GM19397 (cell line): ENCODE measurements at regions not wholly inside any gene's neighbourhood (a gene's known extent, or its start where the extent isn't known, plus 50 kb on each side); places are given as distances from the start of the nearest gene placed in this dataset.
"Not testable (repeated sequence)": the region's sequence is repeated elsewhere in the genome, so short reads cannot be mapped to it uniquely, and the experiment has no call there.

Source experiments
- ATAC-seq: cut with Tn5 transposase; IDR thresholded peaks from one replicate; pipeline ENCODE4 v1.9.1; 2021; ENCODE audit warnings: mild to moderate bottlenecking, moderate library complexity; ENCODE audit not compliant: unreplicated experiment

- no peak for ATAC-seq
Measured at GRCh38 chr5:34436761-34437501, 219.2 kb upstream of the RAI14 start.

GRCh38 chr5:34439601-34440000 lies 216.5 kb upstream of the RAI14 start:
- ATAC-seq: no peak

GRCh38 chr5:34441767-34442166 lies 214.4 kb upstream of the RAI14 start:
- not testable (repeated sequence) for ATAC-seq

GRCh38 chr5:34447424-34447823 lies 208.7 kb upstream of the RAI14 start:
- ATAC-seq: no peak

GRCh38 chr5:34449639-34450038 lies 206.5 kb upstream of the RAI14 start:
- ATAC-seq: no peak

GRCh38 chr5:34450338-34450737 lies 205.8 kb upstream of the RAI14 start:
- no peak for ATAC-seq

GRCh38 chr5:34452170-34452828 lies 203.8 kb upstream of the RAI14 start:
- no peak for ATAC-seq

GRCh38 chr5:34455098-34455497 lies 201.0 kb upstream of the RAI14 start:
- ATAC-seq: no peak

- ATAC-seq: no peak
Measured at GRCh38 chr5:34459908-34460307, 196.2 kb upstream of the RAI14 start.

- ATAC-seq: no peak
Measured at GRCh38 chr5:34460496-34460895, 195.6 kb upstream of the RAI14 start.

- no peak for ATAC-seq
Measured at GRCh38 chr5:34464829-34465228, 191.3 kb upstream of the RAI14 start.

- ATAC-seq: not testable (repeated sequence)
Measured at GRCh38 chr5:34465301-34465700, 190.8 kb upstream of the RAI14 start.

- not testable (repeated sequence) for ATAC-seq
Measured at GRCh38 chr5:34466519-34467388, 189.4 kb upstream of the RAI14 start.

- ATAC-seq: no peak
Measured at GRCh38 chr5:34467436-34467835, 188.7 kb upstream of the RAI14 start.

- not testable (repeated sequence) for ATAC-seq
Measured at GRCh38 chr5:34467984-34468383, 188.1 kb upstream of the RAI14 start.

GRCh38 chr5:34469971-34470370 lies 186.2 kb upstream of the RAI14 start:
- ATAC-seq: no peak

- no peak for ATAC-seq
Measured at GRCh38 chr5:34474573-34475021, 181.5 kb upstream of the RAI14 start.

GRCh38 chr5:34475249-34475966 lies 180.7 kb upstream of the RAI14 start:
- ATAC-seq: no peak

GRCh38 chr5:34476941-34477565 lies 179.1 kb upstream of the RAI14 start:
- ATAC-seq: no peak

GRCh38 chr5:34480810-34481528 lies 175.2 kb upstream of the RAI14 start:
- no peak for ATAC-seq
